ENCODE measurements at regions not wholly inside any gene's neighbourhood (a gene's known extent, or its start where the extent isn't known, plus 50 kb on each side); places are given as distances from the start of the nearest gene placed in this dataset.

- no peak overlapping the region for H3K4me3 ChIP-seq
- intact Hi-C loops (cut with micrococcal nuclease) (no loop called here), in situ Hi-C loops (cut with MboI) (no loop called here)
- DNase-seq (ENCODE audit: extremely low read depth in 1 of 4, low spot score in 3 of 4) (no peak), ATAC-seq (no peak), FAIRE-seq (no peak)
- no peaks in the 10 kb centered on the region for H3K79me2 ChIP-seq (ENCODE audit: control insufficient read depth, insufficient read depth, low read length)
- peaks cover 0 to 7% of the 10 kb centered on the region in 2 experiments; a peak in 3 of 5 replicates for H3K4me1 ChIP-seq (replicated peaks in 1 of 2; ENCODE audit: control insufficient read depth in 2 of 2, insufficient read depth in 2 of 2, low read length in 2 of 2)
- H3K36me3 ChIP-seq (ENCODE audit: control insufficient read depth, insufficient read depth, low read length), result no peaks in the 10 kb centered on the region
- no peak overlapping the region for H3K9ac ChIP-seq (ENCODE audit: insufficient read depth in 1 of 2, low read depth in 2 of 2, low read length in 2 of 2)
- ChIA-PET POLR2A (no interaction called here), CTCF (ENCODE audit: low intra/inter-chr PET ratio) (no interaction called here)
- H4K20me1 ChIP-seq (replicated peaks; ENCODE audit: control insufficient read depth, insufficient read depth, low read length), result peaks cover 3% of the 10 kb centered on the region; the same call in 1 of the 2 replicates
- H3K27me3 ChIP-seq (ENCODE audit: control insufficient read depth in 2 of 2, insufficient read depth in 2 of 2, low read length in 2 of 2), result peaks cover 21 to 74% of the 10 kb centered on the region in 2 experiments
- H3K9me3 ChIP-seq (replicated peaks; ENCODE audit: control insufficient read depth, insufficient read depth, low read depth, low read length), result peaks cover 7% of the 10 kb centered on the region; the same call in 1 of the 2 replicates
- no TSS peak for BruUV-seq (replicated peaks)
- WGBS (ENCODE audit: insufficient coverage, low coverage, missing lambda C conversion rate), result under 1% methylated on average over 10 of the region's 10 CpGs
- no peaks in the 10 kb centered on the region for H3K9me1 ChIP-seq (ENCODE audit: control insufficient read depth, insufficient read depth, low read length)
- no peak overlapping the region for H3K4me2 ChIP-seq (ENCODE audit: insufficient read depth, low read length)
- no peak overlapping the region for H2AFZ ChIP-seq (ENCODE audit: low read depth, low read length)
- TF ChIP-seq ZBTB33 (CRISPR knock-in tag; IDR thresholded peaks at IDR 0.05) (no peak), POLR2B (IDR thresholded peaks at IDR 0.05; ENCODE audit: low read depth, partially characterized antibody) (no peak), ZNF583 (CRISPR knock-in tag; IDR thresholded peaks at IDR 0.05) (no peak), CTCFL (IDR thresholded peaks at IDR 0.05; ENCODE audit: borderline replicate concordance, insufficient read depth, low read depth, low read length, poor library complexity, severe bottlenecking) (no peak), ZNF239 (CRISPR knock-in tag; IDR thresholded peaks at IDR 0.05) (no peak), BCOR (IDR thresholded peaks at IDR 0.05) (no peak), USF1 (CRISPR knock-in tag; IDR thresholded peaks at IDR 0.05) (no peak), SIRT6 (IDR thresholded peaks at IDR 0.05; ENCODE audit: low read depth, low read length) (no peak), U2AF1 (optimal IDR thresholded peaks at IDR 0.05; ENCODE audit: low read depth, low read length) (no peak)
- no peak overlapping the region for H3K27ac ChIP-seq (ENCODE audit: extremely low read depth, low read depth, low read length)
Observed at GRCh38 chr2:3112553-3112952, 265.1 kb downstream of the EIPR1 start.

All from K562 (cell line).